NT2/D1 (cell line): ENCODE measurements at regions not wholly inside any gene's neighbourhood (a gene's known extent, or its start where the extent isn't known, plus 50 kb on each side); places are given as distances from the start of the nearest gene placed in this dataset.

Source experiments
- YY1 ChIP-seq: IDR thresholded peaks from 2 replicates; pipeline ENCODE4 v1.6.1; 2011; ENCODE audit not compliant: insufficient read length, insufficient read depth
- ZNF274 ChIP-seq: IDR thresholded peaks from 2 replicates; pipeline ENCODE4 v1.6.1; 2011; ENCODE audit warnings: mild to moderate bottlenecking, low read depth, low read length

DNA sequence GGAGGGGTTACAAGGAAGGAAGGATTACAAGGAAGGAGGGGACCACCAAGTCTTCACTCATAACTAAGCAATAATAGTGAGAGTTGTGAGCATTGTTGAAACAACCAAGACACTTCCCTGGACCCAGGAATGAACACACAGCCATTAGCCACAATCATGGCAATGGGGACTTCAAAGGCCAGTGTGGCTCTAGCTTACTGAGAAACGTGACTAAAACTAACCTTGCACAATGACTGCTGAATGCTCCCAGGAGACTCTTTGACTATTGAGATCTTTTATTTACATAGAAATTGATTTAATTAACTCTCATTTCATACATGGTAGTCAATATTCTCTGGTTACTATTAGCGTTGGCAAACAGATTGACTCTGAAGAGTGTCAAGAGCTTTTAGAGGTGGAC, 263.0 kb upstream of the SOX5 start:
- TF ChIP-seq ZNF274 (no peak), YY1 (no peak)
